Bronchial epithelial cell (primary cell): ENCODE measurements at regions not wholly inside any gene's neighbourhood (a gene's known extent, or its start where the extent isn't known, plus 50 kb on each side); places are given as distances from the start of the nearest gene placed in this dataset.

ENCODE experiments used
- DNase-seq: peaks from one replicate; pipeline ENCODE4 v3.0.0-alpha.2; 2010; ENCODE audit warnings: low read depth
- FAIRE-seq: peaks from 2 replicates; lab custom pipeline; 2011; peaks lifted over from hg19 to GRCh38; lab: Jason Lieb, UNC
- H3K27me3 ChIP-seq: 2 replicates; pipeline ENCODE4 v1.5.1; 2011; ENCODE audit warnings: low read length; ENCODE audit not compliant: control insufficient read depth, insufficient read depth
- H3K36me3 ChIP-seq: 2 replicates; pipeline ENCODE4 v1.5.1; 2011; ENCODE audit warnings: low read length; ENCODE audit not compliant: control insufficient read depth, insufficient read depth
- H3K4me3 ChIP-seq: 2 replicates; pipeline ENCODE4 v1.5.1; 2011; ENCODE audit warnings: mild to moderate bottlenecking, low read depth, low read length, control low read depth
- CTCF ChIP-seq: IDR thresholded peaks from 2 replicates; pipeline ENCODE4 v1.5.1; 2011; ENCODE audit warnings: mild to moderate bottlenecking, moderate library complexity, low read length, control low read depth, inconsistent platforms; ENCODE audit not compliant: insufficient read depth, severe bottlenecking

DNA sequence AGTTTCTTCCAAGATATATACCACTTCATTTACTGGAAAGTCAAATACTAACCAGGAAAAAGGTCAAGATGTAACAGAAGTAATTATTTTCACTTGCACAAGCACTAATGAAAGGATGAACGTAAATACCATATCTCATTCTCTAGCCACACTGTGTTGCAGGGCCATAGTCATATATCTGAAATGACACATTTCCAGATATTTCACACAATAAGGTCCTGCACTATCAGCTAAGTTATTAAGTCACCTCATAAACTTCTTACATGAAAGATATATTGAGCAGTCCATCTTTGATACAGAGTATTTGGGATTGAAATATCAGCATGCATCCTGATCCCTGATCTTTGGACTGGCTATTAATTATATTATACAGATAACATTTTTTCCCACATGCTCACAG is 783.3 kb upstream of the MGAT4C start:
- no peak for TF ChIP-seq CTCF
- DNase-seq (no peak), FAIRE-seq (no peak)
- no peaks in the 10 kb centered on the region for H3K36me3 ChIP-seq
- H3K27me3 ChIP-seq = no peaks in the 10 kb centered on the region
- no peak overlapping the region for H3K4me3 ChIP-seq

- DNase-seq (no peak), FAIRE-seq (no peak)
- H3K4me3 ChIP-seq = no peak overlapping the region
- no peaks in the 10 kb centered on the region for H3K27me3 ChIP-seq
- no peaks in the 10 kb centered on the region for H3K36me3 ChIP-seq
- TF ChIP-seq CTCF = no peak
These were observed 781.9 kb upstream of the MGAT4C start for GRCh38 chr12:87038098-87038497.

DNA sequence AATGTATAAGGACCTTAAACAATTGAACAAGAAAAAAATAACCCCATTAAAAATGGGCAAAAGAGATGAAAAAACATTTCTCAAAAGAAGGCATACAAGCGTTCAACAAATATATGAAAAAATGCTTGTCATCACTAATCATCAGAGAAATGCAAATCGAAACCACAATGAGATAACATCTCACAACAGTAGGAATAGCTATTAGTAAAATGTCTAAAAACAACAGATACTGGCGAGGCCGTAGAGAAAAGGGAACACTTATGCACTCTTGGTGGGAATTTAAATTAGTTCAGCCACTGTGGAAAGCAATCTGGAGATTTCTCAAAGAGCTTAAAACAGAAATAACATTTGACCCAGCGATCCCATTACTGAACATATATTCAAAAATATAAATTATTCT is 769.8 kb upstream of the MGAT4C start:
- FAIRE-seq (no peak), DNase-seq (no peak)
- H3K27me3 ChIP-seq = no peaks in the 10 kb centered on the region
- no peaks in the 10 kb centered on the region for H3K36me3 ChIP-seq
- no peak for TF ChIP-seq CTCF
- H3K4me3 ChIP-seq = no peak overlapping the region

GRCh38 chr12:87021400-87021799 is 765.2 kb upstream of the MGAT4C start:
- Histone ChIP-seq H3K27me3 (no peaks in the 10 kb centered on the region), H3K36me3 (no peaks in the 10 kb centered on the region), H3K4me3 (no peak overlapping the region)
- FAIRE-seq (no peak), DNase-seq (no peak)
- TF ChIP-seq CTCF = no peak

GRCh38 chr12:87020071-87020470 is 763.9 kb upstream of the MGAT4C start:
- H3K36me3 ChIP-seq = no peaks in the 10 kb centered on the region
- FAIRE-seq = no peak

More at GRCh38 chr12:87020071-87020470, 763.9 kb upstream of the MGAT4C start:
- DNase-seq = peak; percentile 25
- no peak for TF ChIP-seq CTCF
- H3K4me3 ChIP-seq = no peak overlapping the region
- no peaks in the 10 kb centered on the region for H3K27me3 ChIP-seq
